DOHH2 (cell line): ENCODE measurements at regions not wholly inside any gene's neighbourhood (a gene's known extent, or its start where the extent isn't known, plus 50 kb on each side); places are given as distances from the start of the nearest gene placed in this dataset.

Experiments used
- H3F3A ChIP-seq: fragments of 200-600 bp; sonication (generic), shearing (Covaris generic); 2 replicates; pipeline ENCODE4 v1.6.0; 2016; ENCODE audit warnings: antibody characterized with exemption, mild to moderate bottlenecking; ENCODE audit not compliant: control insufficient read depth, insufficient read depth
- H3K27ac ChIP-seq: fragments of 200-600 bp; sonication (generic); 2 replicates; pipeline ENCODE4 v1.5.1; 2014; ENCODE audit warnings: low read depth, mild to moderate bottlenecking, low read length, moderate library complexity
- H3K27me3 ChIP-seq: fragments of 200-600 bp; sonication (generic); 2 replicates; pipeline ENCODE4 v1.6.1; 2014; ENCODE audit warnings: mild to moderate bottlenecking, low read length, mixed read lengths; ENCODE audit not compliant: control insufficient read depth
- H3K36me3 ChIP-seq: fragments of 200-600 bp; sonication (generic); 2 replicates; pipeline ENCODE4 v1.6.1; 2014; ENCODE audit warnings: mild to moderate bottlenecking, low read length, moderate library complexity, mixed read lengths; ENCODE audit not compliant: control insufficient read depth
- H3K4me1 ChIP-seq: fragments of 200-600 bp; sonication (generic); 2 replicates; pipeline ENCODE4 v1.6.1; 2014; ENCODE audit warnings: mild to moderate bottlenecking, low read length, mixed read lengths; ENCODE audit not compliant: control insufficient read depth
- H3K4me2 ChIP-seq: fragments of 200-600 bp; sonication (generic); 2 replicates; pipeline ENCODE4 v1.6.0; 2014; ENCODE audit warnings: mild to moderate bottlenecking, low read length, moderate library complexity
- H3K4me3 ChIP-seq: fragments of 200-600 bp; sonication (generic); 2 replicates; pipeline ENCODE4 v1.5.1; 2014; ENCODE audit warnings: mild to moderate bottlenecking, low read length, mixed read lengths
- H3K79me2 ChIP-seq: fragments of 200-600 bp; sonication (generic); 2 replicates; pipeline ENCODE4 v1.6.1; 2014; ENCODE audit warnings: mild to moderate bottlenecking, low read length, mixed read lengths; ENCODE audit not compliant: control insufficient read depth
- H3K9me2 ChIP-seq: fragments of 200-600 bp; sonication (generic); replicated peaks from 2 replicates; pipeline ENCODE4 v1.6.1; 2014; ENCODE audit warnings: mild to moderate bottlenecking, low read length, mixed read lengths; ENCODE audit not compliant: control insufficient read depth
- H3K9me3 ChIP-seq: fragments of 200-600 bp; sonication (generic); 2 replicates; pipeline ENCODE4 v1.6.1; 2014; ENCODE audit warnings: antibody characterized with exemption, low read length, mixed read lengths; ENCODE audit not compliant: control insufficient read depth, insufficient read depth
- H4K20me1 ChIP-seq: fragments of 200-600 bp; sonication (generic); 2 replicates; pipeline ENCODE4 v1.6.0; 2014; ENCODE audit warnings: low read depth, mild to moderate bottlenecking, antibody characterized with exemption, low read length, moderate library complexity; ENCODE audit not compliant: control insufficient read depth, insufficient read depth
- CTCF ChIP-seq: fragments of 200-600 bp; sonication (generic); IDR thresholded peaks from one replicate; pipeline ENCODE4 v1.5.1; 2014; ENCODE audit warnings: antibody characterized with exemption, mild to moderate bottlenecking, low read depth, low read length; ENCODE audit not compliant: poor library complexity, severe bottlenecking
- EZH2phosphoT487 ChIP-seq: fragments of 200-600 bp; sonication (generic); IDR thresholded peaks from 2 replicates; pipeline ENCODE4 v1.6.1; 2017; ENCODE audit warnings: borderline replicate concordance, mild to moderate bottlenecking, antibody characterized with exemption, low read length, moderate library complexity, mixed read lengths

- TF ChIP-seq CTCF (no peak), EZH2phosphoT487 (no peak)
- H3K4me2 ChIP-seq, result no peak overlapping the region
- no peaks in the 10 kb centered on the region for H3K36me3 ChIP-seq
- H3K79me2 ChIP-seq, result no peaks in the 10 kb centered on the region
- no peaks in the 10 kb centered on the region for H3K27me3 ChIP-seq
- no peak overlapping the region for H3K4me3 ChIP-seq
- no peaks in the 10 kb centered on the region for H3F3A ChIP-seq
- no peak overlapping the region for H3K27ac ChIP-seq
- H4K20me1 ChIP-seq, result no peaks in the 10 kb centered on the region
- H3K9me3 ChIP-seq, result no peaks in the 10 kb centered on the region
- no peaks in the 10 kb centered on the region for H3K9me2 ChIP-seq
- no peaks in the 10 kb centered on the region for H3K4me1 ChIP-seq
These were observed 1178.5 kb upstream of the ACVR2A start for GRCh38 chr2:146666340-146666739.

DNA sequence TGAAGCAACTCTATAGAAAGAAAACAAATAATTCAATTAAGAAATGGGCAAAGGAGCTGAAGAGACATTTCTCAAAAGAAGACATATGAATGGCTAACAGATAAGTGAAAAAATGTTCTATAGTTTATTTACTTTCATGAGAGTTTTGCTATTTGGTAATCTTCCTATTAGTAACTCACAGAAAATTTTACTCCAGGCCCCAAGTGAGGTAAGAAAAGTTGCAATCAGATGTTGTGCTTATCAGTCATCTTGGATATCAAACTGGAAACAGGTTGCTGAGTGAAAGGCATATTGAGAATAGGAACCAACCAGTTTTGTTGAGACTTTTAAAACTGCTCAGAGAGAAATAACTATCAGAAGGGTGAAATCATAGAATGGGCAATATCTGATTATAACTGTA lies 1179.0 kb upstream of the ACVR2A start:
- Histone ChIP-seq H4K20me1 (no peaks in the 10 kb centered on the region), H3K79me2 (no peaks in the 10 kb centered on the region), H3K9me3 (no peaks in the 10 kb centered on the region), H3K9me2 (no peaks in the 10 kb centered on the region), H3K27ac (no peak overlapping the region), H3K4me3 (no peak overlapping the region), H3K4me2 (no peak overlapping the region), H3K36me3 (no peaks in the 10 kb centered on the region), H3K27me3 (no peaks in the 10 kb centered on the region), H3F3A (no peaks in the 10 kb centered on the region), H3K4me1 (no peaks in the 10 kb centered on the region)
- TF ChIP-seq EZH2phosphoT487, result no peak

DNA sequence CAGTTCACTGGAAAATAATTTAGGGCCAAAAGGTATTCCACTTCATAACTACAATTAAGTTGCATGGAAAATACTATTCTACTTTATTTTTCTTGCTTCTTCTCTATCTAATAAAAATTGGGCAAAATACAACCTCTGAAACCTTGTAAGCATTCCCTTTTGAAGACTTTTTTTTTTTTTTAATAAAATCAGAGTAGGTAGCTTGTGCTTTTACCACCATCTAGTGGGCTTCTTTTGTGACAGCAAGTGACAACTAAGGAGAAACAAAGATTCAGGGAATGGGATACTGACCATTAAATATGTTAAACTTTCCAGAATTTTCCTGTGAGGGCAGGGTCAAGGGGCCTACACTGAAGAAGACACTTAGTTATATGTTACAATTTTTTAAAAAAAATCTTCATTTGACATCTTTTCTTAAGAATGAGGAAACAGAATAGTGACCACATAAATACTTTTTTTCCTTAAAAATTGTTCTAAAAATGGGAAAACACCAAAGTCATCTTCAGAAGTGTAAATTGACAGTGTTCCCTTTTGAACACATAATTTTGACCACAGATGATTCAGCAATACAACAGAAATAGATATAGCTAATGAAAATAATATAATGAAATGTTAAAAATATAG lies 1183.2 kb upstream of the ACVR2A start:
- Histone ChIP-seq H3K9me2 (no peaks in the 10 kb centered on the region), H3K4me1 (no peaks in the 10 kb centered on the region), H4K20me1 (no peaks in the 10 kb centered on the region), H3F3A (no peaks in the 10 kb centered on the region), H3K79me2 (no peaks in the 10 kb centered on the region), H3K4me3 (no peak overlapping the region), H3K9me3 (no peaks in the 10 kb centered on the region), H3K36me3 (no peaks in the 10 kb centered on the region), H3K4me2 (no peak overlapping the region), H3K27ac (no peak overlapping the region), H3K27me3 (no peaks in the 10 kb centered on the region)
- TF ChIP-seq EZH2phosphoT487 (no peak), CTCF (peak; percentile 64)

DNA sequence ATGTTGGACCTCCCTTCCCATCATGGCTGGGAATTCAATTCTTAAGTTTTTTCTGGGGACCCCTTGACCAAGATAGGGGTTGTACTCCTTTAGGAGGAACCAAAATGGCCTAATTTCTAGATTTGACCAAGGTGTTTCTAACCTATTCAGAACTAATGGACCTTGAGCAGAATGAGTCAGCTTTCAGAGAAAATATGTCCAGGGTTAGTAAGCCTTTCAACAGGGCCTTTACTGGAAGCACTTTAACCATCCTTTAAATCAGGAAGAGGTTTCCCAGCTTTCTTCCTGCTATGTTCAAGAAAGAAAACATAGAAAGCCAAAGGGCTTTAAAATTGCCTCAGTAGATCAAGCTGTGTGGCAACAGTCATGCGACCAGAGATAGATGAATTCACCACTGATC lies 1184.9 kb upstream of the ACVR2A start:
- TF ChIP-seq EZH2phosphoT487 (no peak), CTCF (no peak)
- Histone ChIP-seq H3K27ac (no peak overlapping the region), H3K36me3 (no peaks in the 10 kb centered on the region), H3K4me3 (no peak overlapping the region), H3F3A (no peaks in the 10 kb centered on the region), H3K4me1 (no peaks in the 10 kb centered on the region), H3K9me3 (no peaks in the 10 kb centered on the region), H3K4me2 (no peak overlapping the region), H3K79me2 (no peaks in the 10 kb centered on the region), H3K9me2 (no peaks in the 10 kb centered on the region), H4K20me1 (no peaks in the 10 kb centered on the region), H3K27me3 (no peaks in the 10 kb centered on the region)
